GM19372 (cell line): ENCODE measurements at regions not wholly inside any gene's neighbourhood (a gene's known extent, or its start where the extent isn't known, plus 50 kb on each side); places are given as distances from the start of the nearest gene placed in this dataset.

Experiments used
- ATAC-seq: cut with Tn5 transposase; IDR thresholded peaks from one replicate; pipeline ENCODE4 v1.9.1; 2021; ENCODE audit warnings: mild to moderate bottlenecking, low read depth, moderate library complexity; ENCODE audit not compliant: unreplicated experiment

DNA sequence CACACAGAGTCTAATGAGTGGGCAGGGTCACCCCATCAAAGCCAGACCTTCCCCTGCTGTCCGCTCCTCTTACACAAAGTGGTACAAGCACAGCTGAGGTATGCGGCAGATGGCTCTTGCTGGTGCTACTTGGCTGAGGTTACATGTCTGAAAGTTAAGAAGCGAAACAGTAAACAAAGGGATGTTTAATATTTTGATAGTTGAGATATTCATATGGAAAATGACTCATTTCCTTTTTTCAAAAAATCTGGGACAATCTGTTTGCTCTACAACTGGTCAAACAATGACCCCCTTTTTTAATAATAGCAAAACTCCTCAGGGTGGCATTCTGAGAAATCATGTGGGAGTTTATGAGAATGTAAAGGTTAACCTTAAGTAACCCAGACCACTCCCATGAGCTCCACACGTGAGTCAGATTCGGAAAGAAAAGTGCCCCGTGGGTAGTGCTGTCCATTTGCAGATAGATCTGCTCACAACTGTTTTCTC lies 245.3 kb downstream of the TBXT start:
- ATAC-seq = no peak

- no peak for ATAC-seq
Measured at GRCh38 chr6:165920896-165921671, 246.6 kb downstream of the TBXT start.

DNA sequence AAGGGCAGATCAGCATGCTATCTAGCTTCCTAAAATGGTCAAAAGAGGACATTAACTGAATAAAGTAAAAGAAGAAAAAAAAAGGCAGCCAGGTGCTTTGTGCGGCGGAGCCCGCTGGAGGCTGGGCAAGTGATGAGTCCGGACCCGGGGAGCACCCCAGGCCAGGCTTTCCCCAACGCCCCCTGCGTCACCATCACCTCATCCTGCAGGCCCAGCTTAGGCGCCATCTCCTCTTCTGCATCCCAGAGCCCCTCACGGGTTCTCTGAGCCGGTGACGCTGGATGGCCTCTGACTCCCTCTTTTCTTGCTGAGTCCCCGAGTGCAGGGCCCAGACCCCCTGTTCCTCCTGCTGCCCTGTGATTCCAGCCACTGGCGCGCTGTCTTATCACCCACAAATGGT lies 250.1 kb downstream of the TBXT start:
- no peak for ATAC-seq

DNA sequence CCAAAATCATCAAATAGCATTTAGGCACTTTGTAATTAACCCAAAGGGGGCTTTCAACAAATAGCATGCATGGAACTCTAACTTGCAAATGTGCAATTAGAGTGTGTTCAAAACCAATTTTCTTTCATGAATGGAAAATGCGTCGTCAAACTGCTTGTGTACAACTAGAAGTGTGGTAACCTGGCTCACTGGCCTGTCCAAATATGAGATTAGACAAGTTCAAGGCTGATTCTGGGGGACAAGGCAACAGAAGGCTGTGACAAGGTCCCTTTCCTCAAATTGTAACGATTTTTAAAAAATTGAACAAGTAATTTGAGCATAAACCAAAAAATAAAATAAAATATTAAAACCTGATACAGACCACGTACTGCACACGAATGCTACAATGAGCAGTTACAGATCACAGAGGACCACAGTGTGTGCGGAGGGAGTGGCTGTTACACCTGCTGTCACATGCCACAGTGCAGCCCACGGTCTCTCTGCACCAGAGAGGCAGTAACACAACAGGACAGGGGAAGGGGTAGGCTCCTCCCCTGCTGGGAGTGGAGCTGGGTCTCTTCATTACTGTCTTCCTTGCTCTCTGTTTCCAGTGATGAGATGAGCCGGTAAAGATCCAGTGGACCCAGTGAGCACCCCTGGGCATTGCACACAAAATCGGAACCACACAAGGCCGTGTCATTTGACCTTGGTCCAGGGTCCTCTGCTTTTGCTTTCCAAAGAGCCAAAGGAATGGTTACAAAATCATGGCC lies 252.2 kb upstream of the PDE10A start:
- ATAC-seq = no peak

- ATAC-seq = no peak
Measured at GRCh38 chr6:165913676-165914570, 250.9 kb upstream of the PDE10A start.

DNA sequence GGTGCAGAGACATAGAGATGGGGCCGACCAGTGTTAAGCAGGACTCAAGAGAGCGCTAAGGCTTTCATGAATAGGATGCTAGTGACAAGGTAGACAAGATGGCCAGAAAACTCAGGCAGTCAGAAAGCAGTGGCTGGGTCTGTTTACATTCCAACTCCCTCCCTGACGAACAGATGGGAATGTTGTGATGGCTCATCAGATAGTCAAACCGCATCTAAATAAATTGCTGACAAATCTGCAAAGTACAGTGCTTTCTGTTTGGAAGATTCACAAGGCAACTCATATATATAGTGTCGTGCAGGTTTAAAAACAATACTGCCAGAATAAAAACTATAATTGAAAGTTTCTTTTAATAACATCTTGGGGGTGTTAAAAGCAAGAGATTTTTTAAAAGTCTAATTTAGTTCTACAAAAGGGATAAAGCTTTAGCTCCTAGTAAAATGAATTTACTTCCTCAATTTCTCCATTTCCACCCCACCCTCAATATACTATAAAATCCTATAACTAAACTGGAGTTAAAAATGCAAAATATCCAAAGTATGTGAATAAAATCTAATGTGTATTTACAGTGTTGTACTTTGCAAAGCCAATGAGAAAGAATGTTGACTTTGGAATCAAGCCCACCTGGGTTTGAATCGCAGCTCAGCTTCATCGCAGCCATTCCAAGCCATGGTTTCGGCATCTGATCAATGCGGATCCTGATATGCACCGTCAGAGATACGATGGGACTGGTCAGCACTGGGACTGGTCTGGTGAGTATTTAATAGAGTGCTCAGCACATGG lies 247.3 kb upstream of the PDE10A start:
- no peak for ATAC-seq

GRCh38 chr6:165906736-165907135 lies 243.7 kb upstream of the PDE10A start:
- no peak for ATAC-seq

DNA sequence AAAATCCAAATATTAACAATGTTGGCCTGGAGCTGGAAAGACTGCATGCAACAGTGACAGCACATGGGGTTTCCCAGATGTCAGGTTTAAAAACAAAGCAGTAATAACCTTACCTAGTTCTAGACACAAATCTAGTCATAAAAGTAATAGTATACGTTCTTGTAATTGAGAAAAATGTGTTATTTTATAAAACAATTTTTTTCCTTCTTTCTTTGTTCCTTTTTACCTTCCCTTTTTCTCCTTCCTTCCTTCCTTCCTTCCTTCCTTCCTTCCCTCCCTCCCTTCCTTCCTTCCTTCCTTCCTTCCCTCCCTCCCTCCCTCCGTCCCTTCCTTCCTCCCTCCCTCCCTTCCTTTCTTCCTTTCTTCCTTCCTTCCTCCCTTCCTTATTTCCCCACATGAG lies 242.7 kb upstream of the PDE10A start:
- ATAC-seq = no peak

DNA sequence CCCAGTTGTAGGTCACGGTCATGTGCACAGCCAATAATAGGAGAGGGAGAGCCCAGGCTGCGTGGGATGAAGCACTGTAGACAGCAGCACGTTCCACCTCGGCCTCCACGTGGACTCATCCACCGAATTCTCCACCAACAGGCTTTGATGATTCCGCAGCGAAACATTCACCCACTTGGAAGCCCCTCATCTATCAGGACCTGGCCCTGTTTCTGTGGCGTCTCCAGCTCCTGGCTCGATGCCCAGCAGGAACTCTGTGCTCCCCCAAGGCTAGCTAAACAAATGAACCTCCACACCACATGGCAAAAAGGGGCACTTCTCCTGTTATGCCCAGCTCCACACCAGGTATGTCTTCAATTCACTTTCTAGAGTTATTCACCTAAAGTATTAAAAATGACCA lies 237.9 kb upstream of the PDE10A start:
- no peak for ATAC-seq

GRCh38 chr6:165899611-165900010 lies 236.6 kb upstream of the PDE10A start:
- no peak for ATAC-seq

- ATAC-seq = no peak
Measured at GRCh38 chr6:165895421-165896165, 232.6 kb upstream of the PDE10A start.

GRCh38 chr6:165894171-165894825 lies 231.3 kb upstream of the PDE10A start:
- ATAC-seq = no peak

DNA sequence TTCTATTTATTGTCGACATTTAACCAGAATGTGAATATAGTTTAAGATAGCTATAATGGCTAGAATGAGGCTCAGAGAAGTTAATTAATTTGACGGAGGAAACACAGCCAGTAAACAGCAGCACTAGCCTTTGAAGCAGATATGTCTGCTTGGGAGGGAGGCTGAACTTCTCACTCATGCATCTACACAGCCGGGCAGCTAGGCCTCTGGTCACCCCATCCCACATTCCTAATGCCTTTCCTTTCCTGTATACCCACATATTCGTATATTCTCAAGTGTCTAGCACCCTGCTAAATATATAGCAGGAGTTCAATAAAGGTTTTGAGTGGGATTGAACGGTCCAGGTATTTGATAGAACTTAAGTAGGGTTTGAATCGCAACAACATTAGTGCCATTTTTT lies 230.4 kb upstream of the PDE10A start:
- no peak for ATAC-seq

DNA sequence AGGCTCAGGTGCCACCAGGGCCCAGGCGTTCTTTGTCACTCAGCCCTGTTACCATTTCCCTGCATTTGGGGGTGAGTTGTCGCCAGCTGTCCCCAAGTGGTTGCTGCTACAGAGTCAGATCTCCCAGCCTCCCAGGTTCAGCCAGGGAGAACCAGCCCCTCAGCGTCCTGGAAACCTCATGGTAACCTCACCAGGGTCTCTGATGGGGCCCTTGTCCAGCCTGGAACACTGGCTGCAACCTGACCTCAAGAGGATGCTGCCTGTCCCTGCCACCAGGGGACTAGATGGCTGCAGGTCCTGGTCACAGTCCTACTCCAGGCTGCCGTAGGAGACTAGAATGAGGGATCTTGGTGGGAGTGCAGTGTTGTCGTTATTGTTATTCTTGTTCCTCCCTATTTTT lies 228.3 kb upstream of the PDE10A start:
- ATAC-seq = no peak

DNA sequence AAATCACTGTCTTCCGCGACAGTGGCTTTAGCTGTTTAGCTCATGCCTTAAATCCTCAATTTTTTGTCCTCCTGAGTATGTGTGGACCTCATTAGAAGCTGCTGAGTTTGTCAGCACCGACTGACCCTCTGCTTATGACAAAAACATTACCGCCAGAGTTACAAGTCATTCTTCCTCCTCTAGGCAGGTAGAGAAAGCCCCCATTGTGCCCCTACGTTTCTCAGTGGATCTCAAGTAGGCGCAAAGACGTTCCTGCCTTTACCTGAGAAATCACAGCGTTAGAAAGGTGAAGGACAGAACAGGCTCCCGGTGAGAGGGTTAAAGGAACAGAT lies 227.3 kb upstream of the PDE10A start:
- ATAC-seq = no peak

DNA sequence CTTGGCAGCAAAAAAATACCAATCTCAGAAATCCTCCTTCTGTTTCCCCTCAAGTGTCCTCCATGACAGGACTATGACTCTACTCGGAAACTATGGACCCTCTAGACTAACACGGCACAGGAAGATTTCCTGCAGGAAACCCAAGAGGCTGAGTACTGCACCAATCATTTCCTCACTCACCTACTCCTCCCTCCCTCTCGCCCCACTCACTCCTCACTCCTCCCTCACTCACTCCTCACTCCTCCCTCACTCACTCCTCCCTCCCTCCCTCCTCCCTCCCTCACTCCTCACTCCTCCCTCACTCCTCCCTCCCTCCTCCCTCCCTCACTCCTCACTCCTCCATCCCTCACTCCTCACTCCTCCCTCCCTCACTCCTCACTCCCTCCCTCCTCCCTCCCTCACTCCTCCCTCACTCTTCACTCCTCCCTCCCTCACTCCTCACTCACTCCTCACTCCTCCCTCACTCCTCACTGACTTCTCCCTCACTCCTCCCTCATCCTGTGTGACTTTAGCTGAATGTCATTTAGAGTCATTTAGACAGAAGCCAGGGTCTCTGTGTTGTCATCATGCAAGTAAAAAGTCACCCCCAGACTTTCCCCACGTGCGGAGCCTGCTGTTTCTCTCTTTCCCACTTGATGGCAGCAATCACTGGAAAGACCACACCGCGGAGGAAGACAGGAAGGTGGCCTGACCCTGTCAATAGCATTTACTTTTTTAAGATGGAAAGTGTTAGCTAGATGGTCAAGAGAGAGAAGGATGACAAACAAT lies 226.8 kb upstream of the PDE10A start:
- ATAC-seq = no peak

DNA sequence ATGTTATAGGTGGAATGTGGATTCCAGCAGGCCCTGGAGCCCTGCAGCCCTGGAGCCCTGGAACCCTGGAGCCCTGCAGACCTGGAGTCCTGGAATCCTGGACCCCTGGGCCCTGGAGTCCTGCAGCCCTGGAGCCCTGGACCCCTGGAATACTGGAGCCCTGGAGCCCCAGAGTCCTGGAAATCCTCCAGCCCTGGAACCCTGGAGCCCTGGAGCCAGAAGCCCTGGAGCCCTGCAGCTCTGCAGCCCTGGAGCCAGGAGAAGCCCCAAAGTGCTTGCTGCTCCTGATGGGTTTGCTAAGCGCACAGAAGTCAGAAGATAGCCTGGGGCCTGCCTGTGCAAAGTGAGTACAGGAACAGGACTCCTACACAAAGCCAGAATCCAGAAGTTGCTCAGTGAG lies 223.1 kb upstream of the PDE10A start:
- no peak for ATAC-seq
